HG03460 (cell line): ENCODE measurements at regions not wholly inside any gene's neighbourhood (a gene's known extent, or its start where the extent isn't known, plus 50 kb on each side); places are given as distances from the start of the nearest gene placed in this dataset.
"Not testable (repeated sequence)": the region's sequence is repeated elsewhere in the genome, so short reads cannot be mapped to it uniquely, and the experiment has no call there.

Experiments used
- ATAC-seq: cut with Tn5 transposase; IDR thresholded peaks from one replicate; pipeline ENCODE4 v1.9.1; 2021; ENCODE audit not compliant: unreplicated experiment

DNA sequence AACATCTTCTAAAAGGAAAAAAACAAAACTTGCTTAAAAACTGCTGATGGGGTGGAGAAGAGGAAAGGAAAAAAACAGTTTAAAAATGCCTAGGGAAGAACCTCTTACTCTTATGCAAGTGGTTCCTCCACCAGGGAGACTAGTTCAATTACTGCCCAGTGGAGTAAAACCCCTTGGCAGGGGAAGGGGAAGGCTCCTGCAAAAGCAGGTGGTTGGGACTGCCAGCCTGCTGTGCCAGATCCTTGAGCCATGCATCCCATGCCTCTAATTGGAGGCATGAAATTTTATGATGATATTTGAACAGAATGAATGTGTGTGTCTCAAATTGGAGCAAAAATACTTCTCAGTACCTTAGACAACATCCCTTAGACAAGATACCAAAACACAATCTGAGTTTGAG, 118.8 kb downstream of the FSCB start:
- ATAC-seq: no peak

DNA sequence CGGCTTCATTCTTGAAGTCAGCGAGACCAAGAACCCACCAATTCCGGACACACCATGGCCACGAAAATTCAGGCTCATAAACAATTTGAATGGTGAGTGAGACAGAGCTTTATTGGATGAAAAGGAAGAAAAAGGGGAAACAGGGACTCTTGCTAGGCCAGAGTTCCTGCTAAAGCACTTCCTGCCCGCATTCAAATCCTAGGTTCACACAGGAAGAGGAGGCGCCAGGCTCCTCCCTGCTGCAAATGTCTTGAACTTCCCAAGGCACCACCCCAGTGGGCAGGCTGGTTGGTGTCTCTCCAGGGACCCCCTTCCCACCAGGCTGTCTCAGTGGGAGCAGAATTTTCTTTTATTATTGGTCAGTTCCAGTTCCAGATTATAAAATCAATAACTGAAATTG, 121.2 kb downstream of the FSCB start:
- no peak for ATAC-seq

DNA sequence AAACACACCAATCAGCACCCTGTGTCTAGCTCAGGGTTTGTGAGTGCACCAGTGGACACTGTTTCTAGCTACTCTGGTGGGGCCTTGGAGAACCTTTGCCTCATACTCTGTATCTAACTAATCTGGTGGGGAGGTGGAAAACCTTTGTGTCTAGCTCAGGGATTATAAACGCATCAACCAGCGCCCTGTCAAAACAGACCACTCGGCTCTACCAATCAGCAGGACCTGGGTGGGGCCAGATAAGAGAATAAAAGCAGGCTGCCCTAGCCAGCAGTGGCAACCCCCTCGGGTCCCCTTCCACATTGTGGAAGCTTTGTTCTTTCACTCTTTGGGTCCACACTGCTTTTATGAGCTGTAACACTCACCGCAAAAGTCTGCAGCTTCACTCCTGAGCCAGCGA, 121.8 kb downstream of the FSCB start:
- ATAC-seq: not testable (repeated sequence)

DNA sequence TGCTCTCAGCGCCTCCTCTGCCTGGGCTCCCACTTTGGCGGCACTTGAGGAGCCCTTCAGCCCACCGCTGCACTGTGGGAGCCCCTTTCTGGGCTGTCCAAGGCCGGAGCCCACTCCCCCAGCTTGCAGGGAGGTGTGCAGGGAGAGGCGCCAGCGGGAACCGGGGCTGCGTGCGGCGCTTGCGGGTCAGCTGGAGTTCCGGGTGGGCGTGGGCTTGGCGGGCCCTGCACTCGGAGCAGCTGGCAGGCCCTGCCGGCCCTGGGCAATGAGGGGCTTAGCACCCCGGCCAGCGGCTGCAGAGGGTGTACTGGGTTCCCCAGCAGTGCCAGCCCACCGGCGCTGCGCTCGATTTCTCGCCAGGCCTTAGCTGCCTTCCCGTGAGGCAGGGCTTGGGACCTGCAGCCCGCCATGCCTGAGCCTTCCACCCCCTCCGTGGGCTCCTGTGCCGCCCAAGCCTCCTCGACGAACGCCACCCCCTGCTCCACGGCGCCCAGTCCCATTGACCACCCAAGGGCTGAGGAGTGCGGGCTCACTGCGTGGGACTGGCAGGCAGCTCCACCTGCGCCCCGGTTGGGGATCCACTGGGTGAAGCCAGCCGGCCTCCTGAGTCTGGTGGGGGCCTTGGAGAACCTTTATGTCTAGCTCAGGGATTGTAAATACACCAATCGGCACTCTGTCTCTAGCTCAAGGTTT, 122.3 kb downstream of the FSCB start:
- not testable (repeated sequence) for ATAC-seq

DNA sequence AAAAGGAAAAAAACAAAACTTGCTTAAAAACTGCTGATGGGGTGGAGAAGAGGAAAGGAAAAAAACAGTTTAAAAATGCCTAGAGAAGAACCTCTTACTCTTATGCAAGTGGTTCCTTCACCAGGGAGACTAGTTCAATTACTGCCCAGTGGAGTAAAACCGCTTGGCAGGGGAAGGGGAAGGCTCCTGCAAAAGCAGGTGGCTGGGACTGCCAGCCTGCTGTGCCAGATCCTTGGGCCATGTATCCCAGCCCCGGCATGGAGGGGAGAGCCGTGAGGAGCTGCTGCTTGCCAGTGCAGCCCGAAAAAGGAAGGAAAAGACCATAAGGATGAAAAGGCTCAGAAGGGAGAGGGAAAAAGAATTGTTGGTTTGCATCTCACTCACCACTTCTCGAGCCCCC, 123.0 kb downstream of the FSCB start:
- ATAC-seq: no peak

DNA sequence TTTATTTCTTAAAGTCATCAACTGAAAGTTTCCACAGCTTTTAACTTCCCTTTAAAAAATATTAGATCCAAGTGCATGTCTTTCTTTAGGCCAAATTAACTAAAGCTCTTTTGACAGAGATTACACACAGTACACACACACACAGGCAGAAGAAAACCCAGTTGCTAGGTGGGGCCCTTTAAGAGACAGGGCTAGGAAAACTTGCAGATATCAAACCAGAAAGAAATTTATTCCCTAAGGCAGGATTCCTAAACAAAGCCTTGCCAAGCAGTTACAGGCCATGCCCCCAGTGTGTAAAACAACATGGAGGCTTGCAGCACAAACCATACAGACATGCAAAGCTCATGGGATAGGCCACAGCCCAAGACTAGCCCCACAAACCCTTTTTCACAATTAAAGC, 123.4 kb downstream of the FSCB start:
- ATAC-seq: no peak

DNA sequence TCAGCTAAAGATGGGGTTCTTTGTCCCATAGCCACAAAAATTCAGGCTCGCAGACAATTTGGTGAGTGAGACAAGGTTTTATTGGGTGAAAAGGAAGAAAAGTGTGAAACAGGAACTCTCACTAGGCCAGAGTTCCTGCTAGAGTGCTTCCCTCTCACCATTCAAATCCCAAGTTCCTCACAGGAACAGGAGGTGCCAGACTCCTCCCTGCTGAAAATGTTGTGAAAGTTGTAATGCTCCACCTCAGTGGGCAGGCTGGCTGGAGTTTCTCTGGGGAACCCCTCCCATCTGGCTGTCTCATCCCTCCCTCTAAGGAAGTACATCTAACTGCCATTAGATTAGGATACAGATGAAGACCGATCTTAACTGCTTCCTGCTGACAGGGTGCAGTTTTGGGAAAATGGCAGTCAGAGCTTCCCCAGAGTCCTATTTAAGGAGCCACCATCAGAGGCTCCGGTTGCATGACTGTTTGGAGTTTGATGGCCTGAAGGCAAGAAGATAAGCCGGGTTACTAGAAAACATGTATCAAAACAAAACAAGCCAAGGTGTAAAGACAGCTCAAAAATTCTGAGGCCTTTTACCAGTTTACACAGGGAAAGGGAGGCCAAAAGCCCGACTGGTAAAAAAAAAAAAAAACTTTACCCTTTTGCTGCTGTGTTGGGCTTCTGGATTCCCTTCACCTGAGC, 127.6 kb downstream of the FSCB start:
- ATAC-seq: no peak

DNA sequence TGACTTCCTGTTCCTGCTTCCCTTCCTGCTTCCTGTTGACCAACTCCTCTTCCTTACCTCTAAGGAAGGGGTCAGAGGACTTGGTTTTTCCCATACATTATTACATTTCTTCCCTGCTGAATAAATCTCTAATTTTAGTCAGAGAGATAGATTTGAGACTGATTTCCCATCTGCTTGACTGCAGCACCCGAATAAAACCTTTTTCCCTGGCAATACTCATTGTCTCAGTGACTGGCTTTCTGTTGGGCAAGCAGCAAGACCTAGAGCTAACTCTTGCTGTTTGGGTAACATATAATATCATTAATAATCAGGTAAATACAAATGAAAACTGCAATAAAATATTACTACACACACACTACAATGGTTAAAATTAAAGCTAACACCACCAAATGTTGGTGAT, 132.2 kb downstream of the FSCB start:
- no peak for ATAC-seq

DNA sequence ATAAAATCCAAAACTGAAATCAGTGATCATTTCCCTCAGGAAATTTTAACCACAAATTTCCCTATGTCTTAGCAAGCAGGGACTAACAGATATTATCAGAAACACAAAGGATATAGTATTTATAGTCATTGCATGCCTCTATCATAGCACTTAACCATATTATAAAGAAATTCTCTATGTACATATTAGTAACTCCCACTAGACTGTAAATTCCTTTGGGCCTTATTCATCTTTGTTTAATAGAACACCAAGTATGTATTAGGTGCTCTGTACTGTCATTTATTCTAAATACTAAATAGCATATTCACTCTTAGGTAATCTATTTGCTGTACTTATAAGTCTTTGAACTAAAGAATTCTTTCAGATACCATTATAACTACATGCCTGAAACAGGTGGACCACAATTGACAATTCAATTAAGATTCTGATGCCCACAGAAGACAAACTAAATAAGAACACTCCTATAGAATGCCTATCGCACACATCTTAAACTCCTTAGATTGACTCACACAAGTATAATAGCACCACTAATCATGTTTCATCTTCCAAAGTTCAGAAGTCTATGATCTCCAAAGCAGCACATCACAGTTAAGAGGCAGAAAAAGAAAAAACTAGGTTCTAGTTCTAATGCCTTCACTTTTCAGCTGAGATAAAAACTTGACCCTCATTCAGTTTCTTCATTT, 134.1 kb downstream of the FSCB start:
- ATAC-seq: no peak

DNA sequence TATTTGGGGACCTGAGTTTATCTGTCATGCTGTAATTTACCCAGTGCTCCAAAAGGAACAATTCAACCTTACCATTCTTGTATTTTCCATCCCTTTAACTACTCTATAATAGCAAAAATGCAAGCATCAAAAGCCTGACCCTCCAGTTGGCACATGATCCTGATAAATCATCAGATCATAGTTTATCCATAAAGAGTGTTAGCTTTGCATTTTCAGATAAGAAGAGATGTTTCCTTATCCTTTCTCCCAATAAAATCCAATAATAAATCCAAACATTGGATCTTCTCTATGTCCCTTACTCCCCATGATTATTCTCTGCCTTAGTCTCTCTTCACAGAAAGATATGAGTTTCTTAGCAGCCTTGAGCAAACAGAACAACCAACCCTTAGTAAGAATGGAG, 134.9 kb downstream of the FSCB start:
- ATAC-seq: no peak

DNA sequence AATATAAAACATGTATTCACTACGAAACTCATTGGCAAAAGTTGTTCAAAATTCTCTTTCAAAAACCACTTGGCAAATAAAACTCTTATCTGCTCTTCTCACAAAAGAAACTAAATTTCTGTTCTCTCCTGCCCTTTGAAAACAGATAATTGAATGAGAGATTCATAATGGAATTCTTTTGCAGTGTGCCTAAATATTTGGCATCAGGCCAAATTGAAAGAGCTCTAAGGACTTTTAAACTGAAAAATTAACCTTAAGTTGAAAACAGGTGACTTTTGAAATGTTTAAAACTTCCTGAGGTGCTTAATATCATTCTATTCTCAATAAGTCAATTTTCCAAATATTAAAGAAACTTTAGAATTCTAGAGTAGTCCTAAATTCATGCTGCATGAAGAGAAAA, 136.4 kb downstream of the FSCB start:
- ATAC-seq: no peak

DNA sequence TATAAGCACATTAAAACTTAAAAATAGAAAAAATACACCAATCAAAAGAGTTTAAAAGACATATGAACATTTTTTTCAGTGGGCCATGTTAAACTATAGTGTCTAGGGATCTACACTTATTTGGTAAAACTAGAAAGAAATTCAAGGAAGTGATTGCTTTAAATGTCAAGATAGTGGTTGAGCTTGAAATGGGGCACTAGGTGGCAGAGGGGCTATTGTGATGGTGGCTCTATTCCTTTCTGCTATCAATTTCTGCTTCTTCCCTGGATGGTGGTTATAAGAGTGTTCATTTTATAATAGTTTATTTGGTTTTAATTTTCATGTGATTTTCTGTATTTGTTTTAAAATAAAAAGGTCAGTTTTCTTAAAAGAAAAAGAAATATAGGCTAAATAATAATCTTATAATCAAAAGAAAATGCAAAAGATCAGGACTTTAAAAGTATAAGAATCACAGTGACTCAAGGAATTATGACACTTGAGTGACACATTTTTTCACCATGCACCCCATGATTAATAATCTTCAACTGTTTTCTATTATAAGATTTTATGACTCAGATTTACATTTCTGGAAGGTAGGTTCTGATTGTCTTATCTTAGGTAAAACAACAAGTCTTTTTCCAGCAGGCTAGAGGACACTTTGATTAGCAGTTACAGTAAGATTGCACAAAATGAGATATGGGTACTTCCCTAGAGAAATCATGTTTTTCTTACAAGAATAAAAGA, 137.5 kb downstream of the FSCB start:
- ATAC-seq: no peak

DNA sequence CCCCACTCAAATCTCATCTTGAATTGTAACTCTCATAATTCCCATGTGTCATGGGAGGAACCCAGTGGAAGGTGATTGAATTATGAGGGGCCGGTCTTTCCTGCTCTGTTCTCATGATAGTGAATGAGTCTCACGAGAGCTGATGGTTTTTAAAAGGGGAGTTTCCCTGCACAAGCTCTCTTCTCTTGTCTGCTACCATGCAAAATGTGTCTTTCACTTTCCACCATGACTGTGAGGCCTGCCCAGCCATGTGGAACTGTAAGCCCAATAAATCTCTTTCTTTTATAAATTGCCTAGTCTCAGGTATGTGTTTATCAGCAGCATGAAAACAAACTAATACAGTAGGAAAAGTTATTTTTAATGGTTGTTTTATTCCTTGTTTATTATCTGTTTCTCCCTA, 146.0 kb downstream of the FSCB start:
- ATAC-seq: no peak

DNA sequence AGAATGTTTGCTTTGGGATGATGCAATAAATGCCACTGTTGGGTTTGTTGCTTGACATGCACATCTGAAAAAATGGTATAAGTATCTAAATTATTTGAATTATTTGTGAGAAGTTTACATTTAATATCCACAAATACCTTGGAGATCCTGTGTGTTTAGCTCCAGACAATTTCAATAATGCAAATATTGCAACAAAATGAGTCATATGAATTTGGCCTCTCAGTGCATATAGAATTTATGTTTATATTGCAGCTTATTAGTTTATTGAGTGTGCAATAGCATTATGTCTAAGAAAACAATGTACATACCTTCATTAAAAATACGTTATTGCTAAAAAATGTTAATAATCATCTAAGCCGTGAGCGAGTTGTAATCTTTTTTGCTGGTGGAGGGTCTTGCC, 153.3 kb downstream of the FSCB start:
- ATAC-seq: no peak

DNA sequence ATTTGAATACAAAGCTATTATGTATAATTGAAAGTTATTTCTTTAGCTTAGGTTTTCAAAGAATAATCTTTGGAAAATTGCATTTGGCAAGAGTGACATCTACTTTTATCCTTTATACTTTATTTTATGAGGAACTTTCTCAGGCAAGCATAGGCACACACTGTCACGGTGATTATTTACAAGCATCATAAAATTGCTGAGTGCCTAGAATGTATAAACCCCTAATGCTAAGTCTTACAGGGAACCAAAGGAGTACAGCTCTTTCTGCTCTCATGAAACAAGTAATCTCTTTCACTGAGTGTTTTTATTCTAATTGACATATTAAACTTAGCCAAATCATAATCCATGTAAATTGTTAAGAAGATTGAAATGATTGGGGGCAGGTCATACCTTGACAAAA, 154.9 kb downstream of the FSCB start:
- ATAC-seq: no peak

DNA sequence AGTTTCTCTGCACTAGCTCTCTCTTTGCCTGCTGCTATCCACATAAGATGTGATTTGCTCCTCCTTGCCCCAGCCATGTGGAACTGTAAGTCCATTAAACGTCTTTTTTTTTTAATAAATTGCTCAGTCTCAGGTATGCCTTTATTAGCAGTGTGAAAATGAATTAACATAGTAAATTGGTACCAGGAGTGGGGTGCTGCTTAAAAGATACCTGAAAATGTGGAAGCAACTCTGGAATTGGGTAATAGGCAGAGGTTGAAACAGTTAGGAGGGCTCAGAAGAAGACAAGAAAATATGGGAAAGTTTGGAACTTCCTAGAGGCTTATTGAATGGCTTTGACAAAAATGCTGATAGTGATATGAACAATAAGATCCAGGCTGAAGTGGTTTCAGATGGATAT, 159.8 kb downstream of the FSCB start:
- ATAC-seq: no peak

DNA sequence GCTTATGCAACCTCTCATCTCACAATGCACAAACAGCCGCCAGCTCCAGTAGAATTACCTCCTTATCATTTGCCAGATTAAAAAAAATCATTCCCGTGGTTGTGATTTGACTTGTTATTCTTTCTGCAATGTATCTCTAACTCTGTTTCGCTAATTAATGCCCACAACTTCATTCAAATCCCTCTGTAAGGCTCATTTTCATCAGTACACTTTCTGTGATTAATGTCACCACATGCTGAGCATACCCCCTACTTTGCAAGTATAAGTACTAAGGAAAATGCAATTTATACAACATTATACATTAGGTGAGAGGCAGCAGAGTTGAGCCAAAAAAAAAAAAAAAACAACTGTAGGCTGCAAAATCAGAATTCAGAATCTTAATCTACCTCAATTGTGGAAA, 166.0 kb downstream of the FSCB start:
- ATAC-seq: no peak

DNA sequence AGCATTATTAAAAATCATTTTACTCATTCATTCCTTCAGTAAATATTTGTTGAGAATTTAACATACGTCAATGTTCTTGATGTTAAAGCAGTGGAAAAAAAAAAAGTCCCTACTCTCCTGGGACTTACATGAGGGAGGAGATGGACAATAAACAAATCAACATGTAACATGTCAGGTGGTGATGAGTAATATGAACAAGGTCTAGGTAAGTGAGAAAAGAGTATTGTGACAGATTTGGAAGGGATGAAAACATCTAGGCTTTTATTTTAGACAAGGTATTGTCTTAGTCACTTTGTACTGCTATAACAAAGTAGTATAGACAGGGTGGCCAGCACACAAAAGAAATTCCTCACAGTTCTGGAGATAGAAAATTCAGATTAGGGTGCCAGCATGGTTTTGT, 167.2 kb downstream of the FSCB start:
- ATAC-seq: no peak

DNA sequence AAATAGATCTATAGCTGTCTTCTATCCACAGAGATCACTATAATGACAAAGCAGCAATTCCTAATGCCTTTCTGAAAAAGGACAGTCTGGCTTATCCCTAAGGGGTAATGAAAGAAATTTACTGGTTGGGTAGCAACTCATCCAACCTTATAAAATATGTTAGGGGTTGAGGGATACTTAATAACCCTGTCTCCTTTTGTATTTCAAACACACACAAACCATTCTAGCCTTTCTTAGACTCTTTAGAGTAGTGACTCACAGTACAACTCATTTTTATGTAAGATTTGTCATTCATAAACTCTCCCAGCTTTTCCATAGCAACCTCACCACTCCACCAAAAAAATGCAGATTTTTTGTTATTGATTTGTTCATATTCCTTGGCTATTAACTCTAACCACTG, 167.9 kb downstream of the FSCB start:
- ATAC-seq: no peak

DNA sequence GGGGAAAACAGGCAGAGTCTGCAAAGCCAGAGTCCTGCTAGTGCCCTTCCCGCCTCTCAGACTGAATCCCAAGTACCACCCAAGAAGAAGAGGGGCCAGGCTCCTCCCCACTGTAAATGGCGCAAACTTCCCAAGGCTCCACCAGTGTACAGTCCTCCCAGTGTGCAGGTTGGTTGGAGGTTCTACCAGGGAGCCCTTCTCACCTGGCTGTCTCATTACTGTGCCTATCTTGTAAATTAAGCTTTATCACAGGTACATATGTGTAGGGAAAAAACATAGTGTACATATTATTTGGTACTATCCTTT, 189.7 kb downstream of the FSCB start:
- ATAC-seq: no peak

DNA sequence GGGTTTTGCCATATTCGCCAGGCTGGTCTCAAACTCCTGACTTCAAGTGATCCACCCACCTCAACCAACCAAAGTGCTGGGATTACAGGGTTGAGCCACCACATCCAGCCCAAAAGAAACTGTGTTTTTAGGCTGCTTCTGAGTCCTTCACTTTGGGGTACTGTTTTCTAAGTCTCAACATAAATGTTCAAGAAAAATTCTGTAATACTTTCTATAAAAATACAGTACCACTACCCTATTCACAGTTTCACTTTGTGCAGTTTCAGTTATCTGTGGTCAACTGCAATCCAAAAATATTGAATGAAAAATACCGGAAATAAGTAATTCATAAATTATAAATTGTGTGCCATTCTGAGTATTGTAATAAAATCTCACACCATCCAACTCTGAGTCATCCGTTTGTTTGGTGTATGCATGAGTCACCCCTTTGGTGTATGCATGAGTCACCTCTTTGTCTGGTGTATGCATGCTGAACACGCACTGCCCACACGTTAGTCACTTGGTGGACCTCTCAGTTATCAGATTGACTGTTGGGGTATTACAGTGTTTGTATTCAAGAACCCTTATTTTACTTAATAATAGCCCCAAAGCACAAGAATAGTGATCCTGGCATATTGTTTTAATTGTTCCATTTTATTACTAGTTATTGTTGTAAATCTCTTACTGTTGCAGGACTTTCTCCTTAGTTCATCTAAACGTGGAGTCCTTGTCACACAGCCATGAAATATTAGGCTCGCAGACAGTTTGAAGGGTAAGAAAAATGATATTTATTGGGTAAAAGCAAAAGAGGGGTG, 190.2 kb downstream of the FSCB start:
- peak; percentile 71 for ATAC-seq
